ENCODE measurements at regions not wholly inside any gene's neighbourhood (a gene's known extent, or its start where the extent isn't known, plus 50 kb on each side); places are given as distances from the start of the nearest gene placed in this dataset.
"Not testable (repeated sequence)": the region's sequence is repeated elsewhere in the genome, so short reads cannot be mapped to it uniquely, and the experiment has no call there.

DNA sequence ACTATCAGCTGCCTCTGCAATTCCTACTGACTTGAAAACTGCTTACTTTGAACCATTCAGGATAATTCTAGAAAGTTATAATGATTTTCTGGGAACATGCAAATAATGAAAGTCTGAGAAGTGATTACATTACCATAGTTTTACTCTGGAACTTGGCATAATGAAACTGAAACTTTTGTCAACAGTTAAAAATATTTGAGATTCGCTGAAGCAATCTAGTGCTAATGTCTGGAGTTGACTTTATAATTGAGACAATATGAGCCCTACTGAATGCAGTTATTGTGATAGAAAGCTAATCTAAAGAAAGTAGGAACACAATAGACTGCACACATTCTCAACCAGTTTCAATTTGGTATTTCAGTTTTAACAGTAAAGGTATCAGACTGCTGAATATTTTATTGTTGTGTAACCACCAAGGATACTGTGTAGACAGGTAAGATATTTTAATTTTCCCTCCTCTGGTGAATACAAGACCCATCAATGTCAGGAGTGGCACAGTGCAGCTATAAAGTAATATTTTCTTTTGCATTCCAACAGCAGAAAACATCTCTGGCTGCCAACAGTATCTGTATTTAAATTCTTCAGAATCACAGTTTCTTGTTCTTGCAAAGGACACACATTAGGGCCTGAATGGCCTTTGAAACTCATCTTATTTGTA lies 483.5 kb downstream of the ATP23 start:
- no peaks in the 10 kb centered on the region for H3K36me3 Mint-ChIP-seq
- H3K27ac Mint-ChIP-seq: no peak overlapping the region
- H3K9me3 Mint-ChIP-seq: no peaks in the 10 kb centered on the region
- H3K4me3 Mint-ChIP-seq: no peak overlapping the region
- peaks cover 18% of the 10 kb centered on the region for H3K27me3 Mint-ChIP-seq
- peaks cover 6% of the 10 kb centered on the region for H3K4me1 Mint-ChIP-seq

- Mint-ChIP-seq H3K36me3 (no peaks in the 10 kb centered on the region), H3K4me1 (peaks cover 6% of the 10 kb centered on the region), H3K9me3 (no peaks in the 10 kb centered on the region), H3K27me3 (peaks cover 18% of the 10 kb centered on the region), H3K27ac (no peak overlapping the region), H3K4me3 (no peak overlapping the region)
Observed at GRCh38 chr12:58425481-58426392, 484.4 kb downstream of the ATP23 start.

GRCh38 chr12:58426437-58426836 lies 485.1 kb downstream of the ATP23 start:
- H3K36me3 Mint-ChIP-seq, H3K4me1 Mint-ChIP-seq, H3K27ac Mint-ChIP-seq, H3K4me3 Mint-ChIP-seq, H3K9me3 Mint-ChIP-seq: not testable (repeated sequence)
- H3K27me3 Mint-ChIP-seq: peaks cover 18% of the 10 kb centered on the region

- Mint-ChIP-seq H3K36me3 (no peaks in the 10 kb centered on the region), H3K4me1 (no peaks in the 10 kb centered on the region), H3K4me3 (no peak overlapping the region), H3K27me3 (peaks cover 7% of the 10 kb centered on the region), H3K9me3 (no peaks in the 10 kb centered on the region), H3K27ac (no peak overlapping the region)
Observed at GRCh38 chr12:58433959-58434358, 486.3 kb downstream of the LRIG3 start.

DNA sequence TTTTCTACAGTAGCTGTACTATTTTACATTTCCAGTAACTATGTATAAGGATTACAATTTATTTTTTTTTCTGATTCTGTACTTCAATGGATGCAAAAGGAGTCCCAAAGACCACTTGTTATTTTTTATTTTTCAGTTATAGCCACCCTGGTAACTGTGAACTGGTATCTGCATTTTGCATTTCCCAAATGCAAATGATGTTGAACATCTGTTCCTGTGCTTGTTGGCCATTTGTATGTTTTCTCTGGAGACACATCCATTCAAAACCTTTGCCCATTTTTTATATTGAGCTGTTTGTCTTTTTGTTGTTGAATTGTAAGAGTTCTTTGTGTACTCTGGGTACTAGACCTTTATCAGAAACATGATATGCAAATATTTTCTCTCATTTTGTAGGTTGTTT lies 485.6 kb downstream of the LRIG3 start:
- H3K4me3 Mint-ChIP-seq: no peak overlapping the region
- no peaks in the 10 kb centered on the region for H3K9me3 Mint-ChIP-seq

GRCh38 chr12:58435647-58436046 lies 484.7 kb downstream of the LRIG3 start:
- Mint-ChIP-seq H3K4me1 (no peaks in the 10 kb centered on the region), H3K27me3 (peaks cover 7% of the 10 kb centered on the region), H3K9me3 (no peaks in the 10 kb centered on the region), H3K36me3 (no peaks in the 10 kb centered on the region), H3K4me3 (no peak overlapping the region), H3K27ac (no peak overlapping the region)

More for the DNA sequence above, 485.6 kb downstream of the LRIG3 start:
- Mint-ChIP-seq H3K4me1 (no peaks in the 10 kb centered on the region), H3K27me3 (peaks cover 7% of the 10 kb centered on the region), H3K27ac (no peak overlapping the region), H3K36me3 (no peaks in the 10 kb centered on the region)

- no peak overlapping the region for H3K27ac Mint-ChIP-seq
- H3K36me3 Mint-ChIP-seq: no peaks in the 10 kb centered on the region
- no peak overlapping the region for H3K4me3 Mint-ChIP-seq
- H3K9me3 Mint-ChIP-seq: no peaks in the 10 kb centered on the region
- H3K27me3 Mint-ChIP-seq: no peaks in the 10 kb centered on the region
- H3K4me1 Mint-ChIP-seq: no peaks in the 10 kb centered on the region
Observed at GRCh38 chr12:58441483-58441882, 478.8 kb downstream of the LRIG3 start.

GRCh38 chr12:58443273-58443980 lies 476.9 kb downstream of the LRIG3 start:
- Mint-ChIP-seq H3K4me3 (no peak overlapping the region), H3K27ac (no peak overlapping the region), H3K27me3 (no peaks in the 10 kb centered on the region), H3K9me3 (no peaks in the 10 kb centered on the region), H3K4me1 (no peaks in the 10 kb centered on the region), H3K36me3 (no peaks in the 10 kb centered on the region)

- Mint-ChIP-seq H3K4me3 (no peak overlapping the region), H3K27me3 (no peaks in the 10 kb centered on the region), H3K36me3 (no peaks in the 10 kb centered on the region)
Observed at GRCh38 chr12:58443981-58444371, 476.3 kb downstream of the LRIG3 start.

DNA sequence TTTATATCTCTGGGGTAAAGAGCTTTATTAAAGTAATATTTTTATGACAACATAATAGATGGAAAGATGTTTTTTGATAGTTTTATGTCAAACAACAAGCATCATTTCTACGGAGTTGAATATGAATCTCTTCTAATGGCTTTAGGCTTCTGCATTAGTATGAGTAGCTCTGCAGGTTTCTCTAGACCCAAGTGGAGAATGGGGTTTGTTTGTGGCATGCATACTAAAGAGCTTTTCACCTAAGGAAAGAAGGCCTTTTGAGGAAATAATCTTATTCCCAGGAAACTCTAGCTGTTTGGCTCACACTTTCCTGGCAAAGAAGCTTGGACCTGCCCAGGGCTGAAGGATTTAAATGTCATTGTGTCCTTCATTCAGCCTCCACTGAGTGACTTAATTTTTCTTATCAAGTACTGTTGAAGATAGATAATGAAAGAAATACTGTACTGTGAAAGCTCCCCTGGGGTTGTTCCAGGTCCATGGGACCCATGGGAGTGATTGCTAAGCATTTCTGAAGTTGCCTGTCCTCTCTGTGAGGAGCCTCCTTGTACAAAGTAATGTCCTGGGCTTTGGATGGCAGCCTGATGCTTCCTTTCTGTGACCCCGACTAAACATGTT lies 469.3 kb downstream of the LRIG3 start:
- Mint-ChIP-seq H3K27me3 (peaks cover 3% of the 10 kb centered on the region), H3K4me3 (no peak overlapping the region), H3K9me3 (no peaks in the 10 kb centered on the region), H3K4me1 (no peaks in the 10 kb centered on the region), H3K36me3 (no peaks in the 10 kb centered on the region), H3K27ac (no peak overlapping the region)

More at GRCh38 chr12:58443981-58444371, 476.3 kb downstream of the LRIG3 start:
- Mint-ChIP-seq H3K27ac (no peak overlapping the region), H3K9me3 (no peaks in the 10 kb centered on the region), H3K4me1 (no peaks in the 10 kb centered on the region)

GRCh38 chr12:58452546-58452945 lies 467.8 kb downstream of the LRIG3 start:
- Mint-ChIP-seq H3K27me3 (peaks cover 3% of the 10 kb centered on the region), H3K4me3 (no peak overlapping the region), H3K27ac (no peak overlapping the region), H3K4me1 (no peaks in the 10 kb centered on the region), H3K9me3 (peaks cover under 1% of the 10 kb centered on the region), H3K36me3 (no peaks in the 10 kb centered on the region)

- Mint-ChIP-seq H3K9me3 (peaks cover 4% of the 10 kb centered on the region), H3K27me3 (peaks cover 6% of the 10 kb centered on the region), H3K27ac (no peak overlapping the region), H3K36me3 (no peaks in the 10 kb centered on the region), H3K4me1 (no peaks in the 10 kb centered on the region), H3K4me3 (no peak overlapping the region)
Observed at GRCh38 chr12:58453306-58453705, 467.0 kb downstream of the LRIG3 start.

DNA sequence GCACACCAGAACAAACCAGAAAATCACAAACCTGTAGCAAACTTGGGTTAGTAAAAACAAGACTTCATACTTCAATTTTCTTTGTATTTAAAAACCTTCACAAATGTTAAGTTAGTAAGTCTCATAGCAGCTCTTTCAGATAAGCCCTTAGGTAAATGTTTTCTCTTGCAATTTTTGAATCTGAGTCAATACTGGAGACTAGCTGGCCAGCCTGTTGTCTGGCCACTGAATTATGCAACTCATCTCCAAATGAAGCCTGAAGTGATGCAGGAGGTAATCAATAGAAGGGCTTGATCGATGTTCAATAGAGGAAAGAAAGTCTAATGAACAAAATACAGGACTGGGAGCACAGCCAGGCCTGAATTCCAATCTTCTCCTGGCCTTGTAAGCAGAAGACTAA lies 465.2 kb downstream of the LRIG3 start:
- H3K4me3 Mint-ChIP-seq: no peak overlapping the region
- peaks cover 8% of the 10 kb centered on the region for H3K27me3 Mint-ChIP-seq
- no peaks in the 10 kb centered on the region for H3K4me1 Mint-ChIP-seq
- H3K9me3 Mint-ChIP-seq: peaks cover 4% of the 10 kb centered on the region
- H3K27ac Mint-ChIP-seq: no peak overlapping the region
- no peaks in the 10 kb centered on the region for H3K36me3 Mint-ChIP-seq

- Mint-ChIP-seq H3K27ac (no peak overlapping the region), H3K27me3 (peaks cover 8% of the 10 kb centered on the region), H3K36me3 (no peaks in the 10 kb centered on the region), H3K4me3 (no peak overlapping the region), H3K9me3 (peaks cover 4% of the 10 kb centered on the region), H3K4me1 (no peaks in the 10 kb centered on the region)
Observed at GRCh38 chr12:58458102-58458501, 462.2 kb downstream of the LRIG3 start.

DNA sequence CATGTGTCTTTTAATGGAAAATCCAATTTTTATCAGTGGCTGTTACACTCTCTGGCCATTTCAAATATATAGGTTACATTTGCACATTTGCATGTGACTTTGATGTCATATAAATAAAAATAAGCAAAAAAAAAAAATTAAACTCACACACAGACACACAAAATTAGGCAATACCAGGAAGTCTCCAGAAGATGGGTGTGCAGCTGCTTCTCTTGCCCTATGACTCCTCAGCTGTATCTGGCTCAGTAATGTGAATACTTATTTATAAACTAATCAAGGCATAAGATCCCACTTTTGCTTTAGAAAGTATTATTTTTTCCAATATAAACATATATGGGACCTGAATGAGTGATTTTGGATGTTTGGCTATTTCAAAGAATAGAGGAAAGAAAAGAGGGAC lies 461.1 kb downstream of the LRIG3 start:
- Mint-ChIP-seq H3K9me3 (peaks cover 4% of the 10 kb centered on the region), H3K27me3 (peaks cover 9% of the 10 kb centered on the region), H3K36me3 (no peaks in the 10 kb centered on the region), H3K4me3 (no peak overlapping the region), H3K27ac (no peak overlapping the region), H3K4me1 (no peaks in the 10 kb centered on the region)

All from activated naive CD4-positive, alpha-beta T cell treated with anti-CD3 and anti-CD28 coated beads, Interleukin-2, amount 50 U/mL, for 24 hours (primary cell).